PFSK-1 (cell line): ENCODE measurements at regions not wholly inside any gene's neighbourhood (a gene's known extent, or its start where the extent isn't known, plus 50 kb on each side); places are given as distances from the start of the nearest gene placed in this dataset.

Experiments
- FOXP2 ChIP-seq: optimal IDR thresholded peaks from 2 replicates; pipeline ENCODE3; 2011; ENCODE audit warnings: borderline replicate concordance, control low read depth, inconsistent platforms; ENCODE audit not compliant: insufficient read depth; ENCODE audit errors: extremely low read length, extremely low read depth
- POLR2AphosphoS5 ChIP-seq: IDR thresholded peaks from 2 replicates; pipeline ENCODE4 v1.6.1; 2012; ENCODE audit warnings: low read depth, mild to moderate bottlenecking, control low read depth, low read length, moderate library complexity
- SIN3A ChIP-seq: IDR thresholded peaks from 2 replicates; pipeline ENCODE4 v1.6.1; 2012; ENCODE audit warnings: mild to moderate bottlenecking, low read length, moderate library complexity, borderline replicate concordance; ENCODE audit not compliant: insufficient read depth
- TAF1 ChIP-seq: IDR thresholded peaks from 2 replicates; pipeline ENCODE4 v1.6.1; 2012; ENCODE audit warnings: low read length, control low read depth, borderline replicate concordance; ENCODE audit not compliant: insufficient read depth
- TF ChIP-seq, protein P1 (sequence below), 2 experiments: IDR thresholded peaks; 2 replicates each; pipeline versions ENCODE4 v1.6.1 to v1.8.0; 2011 to 2012; ENCODE audit warnings: low read depth in 2 of 2, low read length in 2 of 2, control low read depth in 1 of 2, inconsistent platforms in 1 of 2, mild to moderate bottlenecking in 1 of 2, moderate library complexity in 1 of 2; ENCODE audit not compliant: insufficient read depth in 1 of 2

DNA sequence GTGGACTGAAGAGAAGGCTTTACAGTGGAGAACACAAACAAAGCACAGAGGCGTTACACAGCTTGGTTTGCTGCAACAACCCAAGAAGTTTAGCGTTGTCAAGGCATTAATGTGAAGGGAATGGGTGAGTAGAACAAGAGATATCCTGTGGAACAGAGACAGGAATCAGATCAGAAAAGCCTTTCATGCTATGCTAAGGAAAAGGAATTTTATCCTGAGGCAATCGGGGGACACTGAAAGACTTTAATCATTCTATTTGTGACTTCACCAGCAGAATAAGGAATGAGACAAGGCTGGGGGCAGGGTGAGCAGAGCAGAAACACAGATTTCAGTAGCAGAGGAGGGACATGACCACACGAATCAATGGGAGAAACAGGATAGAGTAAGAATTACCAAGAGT lies 600.7 kb downstream of the IRS1 start:
- no peak for TF ChIP-seq POLR2AphosphoS5
- TF ChIP-seq, protein P1, sequence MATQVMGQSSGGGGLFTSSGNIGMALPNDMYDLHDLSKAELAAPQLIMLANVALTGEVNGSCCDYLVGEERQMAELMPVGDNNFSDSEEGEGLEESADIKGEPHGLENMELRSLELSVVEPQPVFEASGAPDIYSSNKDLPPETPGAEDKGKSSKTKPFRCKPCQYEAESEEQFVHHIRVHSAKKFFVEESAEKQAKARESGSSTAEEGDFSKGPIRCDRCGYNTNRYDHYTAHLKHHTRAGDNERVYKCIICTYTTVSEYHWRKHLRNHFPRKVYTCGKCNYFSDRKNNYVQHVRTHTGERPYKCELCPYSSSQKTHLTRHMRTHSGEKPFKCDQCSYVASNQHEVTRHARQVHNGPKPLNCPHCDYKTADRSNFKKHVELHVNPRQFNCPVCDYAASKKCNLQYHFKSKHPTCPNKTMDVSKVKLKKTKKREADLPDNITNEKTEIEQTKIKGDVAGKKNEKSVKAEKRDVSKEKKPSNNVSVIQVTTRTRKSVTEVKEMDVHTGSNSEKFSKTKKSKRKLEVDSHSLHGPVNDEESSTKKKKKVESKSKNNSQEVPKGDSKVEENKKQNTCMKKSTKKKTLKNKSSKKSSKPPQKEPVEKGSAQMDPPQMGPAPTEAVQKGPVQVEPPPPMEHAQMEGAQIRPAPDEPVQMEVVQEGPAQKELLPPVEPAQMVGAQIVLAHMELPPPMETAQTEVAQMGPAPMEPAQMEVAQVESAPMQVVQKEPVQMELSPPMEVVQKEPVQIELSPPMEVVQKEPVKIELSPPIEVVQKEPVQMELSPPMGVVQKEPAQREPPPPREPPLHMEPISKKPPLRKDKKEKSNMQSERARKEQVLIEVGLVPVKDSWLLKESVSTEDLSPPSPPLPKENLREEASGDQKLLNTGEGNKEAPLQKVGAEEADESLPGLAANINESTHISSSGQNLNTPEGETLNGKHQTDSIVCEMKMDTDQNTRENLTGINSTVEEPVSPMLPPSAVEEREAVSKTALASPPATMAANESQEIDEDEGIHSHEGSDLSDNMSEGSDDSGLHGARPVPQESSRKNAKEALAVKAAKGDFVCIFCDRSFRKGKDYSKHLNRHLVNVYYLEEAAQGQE (IDR thresholded peaks at IDR 0.05; ENCODE audit: insufficient read depth in 1 of 2, low read depth in 2 of 2, low read length in 2 of 2), result no peak
- no peak for TF ChIP-seq SIN3A
- no peak for TF ChIP-seq FOXP2

DNA sequence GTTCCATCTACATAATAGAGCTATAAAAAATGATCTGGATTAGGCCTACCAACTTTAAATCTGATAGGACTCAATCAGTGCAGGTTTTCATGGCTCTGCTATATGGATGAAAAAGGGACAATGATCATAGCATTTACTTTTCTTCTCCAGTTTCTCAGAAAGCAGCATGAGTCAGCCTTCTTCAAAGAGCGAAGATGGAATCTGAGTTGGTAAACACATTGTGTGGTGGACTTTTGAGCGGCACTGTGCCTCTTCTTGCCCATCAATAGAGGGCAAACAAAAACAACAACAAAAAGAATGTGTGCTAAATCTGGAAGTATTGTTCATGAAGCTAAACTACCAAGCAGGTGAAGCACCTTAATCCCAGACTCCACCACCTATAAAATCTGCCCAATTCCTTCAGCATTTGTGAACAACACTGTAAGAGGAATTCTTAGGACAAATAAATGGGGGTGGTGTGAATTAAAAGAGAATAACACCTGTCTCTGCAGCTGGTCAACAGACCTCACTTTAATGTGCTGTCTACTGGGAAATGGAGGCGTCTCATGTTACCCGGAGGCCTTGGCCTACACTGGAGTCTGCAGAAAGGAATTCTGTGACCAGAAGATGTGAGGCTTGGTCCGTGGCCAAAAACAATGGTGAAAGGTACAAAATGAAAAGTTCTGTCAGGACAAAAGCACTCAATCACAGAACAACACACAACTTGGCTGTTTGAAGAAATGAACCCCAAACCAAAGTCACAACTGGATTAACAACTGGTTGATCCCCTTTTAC lies 609.0 kb downstream of the IRS1 start:
- TF ChIP-seq, protein P1 (IDR thresholded peaks at IDR 0.05; ENCODE audit: insufficient read depth in 1 of 2, low read depth in 2 of 2, low read length in 2 of 2), result no peak
- TF ChIP-seq POLR2AphosphoS5 (no peak), TAF1 (no peak), FOXP2 (no peak), SIN3A (no peak)

DNA sequence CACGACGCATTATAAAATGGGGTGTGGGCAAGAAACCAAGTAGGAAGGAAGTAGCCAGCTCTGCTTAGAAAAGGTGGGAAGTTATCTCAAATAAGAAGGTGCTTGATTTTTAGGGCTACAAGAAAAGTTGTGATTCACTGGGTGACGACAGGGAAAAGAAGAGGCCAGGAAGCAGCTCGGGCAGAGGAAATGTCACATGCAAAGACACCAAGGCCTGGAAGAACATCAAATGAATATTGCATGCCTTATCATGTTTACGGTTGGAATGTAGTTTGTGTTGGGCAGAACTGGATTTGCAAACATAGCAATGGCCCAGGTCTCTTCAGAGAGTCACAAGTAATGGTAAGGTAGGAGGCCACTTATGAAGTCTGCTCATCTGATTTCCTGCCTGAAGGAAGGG lies 610.6 kb downstream of the IRS1 start:
- TF ChIP-seq TAF1, result no peak
- no peak for TF ChIP-seq POLR2AphosphoS5
- TF ChIP-seq FOXP2, result no peak
- no peak for TF ChIP-seq SIN3A
- TF ChIP-seq, protein P1 (IDR thresholded peaks at IDR 0.05; ENCODE audit: insufficient read depth in 1 of 2, low read depth in 2 of 2, low read length in 2 of 2), result no peak

DNA sequence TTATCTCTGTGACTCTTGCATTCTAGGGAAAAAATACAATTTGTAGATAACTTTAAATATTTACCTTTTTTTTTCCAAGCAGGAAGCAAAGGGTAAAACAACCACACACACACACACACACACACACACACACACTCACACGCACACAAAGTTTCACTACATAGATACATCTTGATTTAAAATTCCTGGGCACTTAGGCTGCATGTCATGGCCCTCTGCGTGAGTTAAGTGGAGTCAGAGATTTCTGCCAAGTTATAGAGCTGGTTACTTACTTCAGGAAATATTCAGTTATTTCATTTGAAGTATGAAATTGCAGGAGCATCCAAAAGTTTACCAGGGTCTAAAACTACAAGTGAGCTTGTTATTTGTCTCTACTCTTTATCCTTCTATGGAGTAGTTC lies 612.0 kb downstream of the IRS1 start:
- TF ChIP-seq FOXP2, result no peak

DNA sequence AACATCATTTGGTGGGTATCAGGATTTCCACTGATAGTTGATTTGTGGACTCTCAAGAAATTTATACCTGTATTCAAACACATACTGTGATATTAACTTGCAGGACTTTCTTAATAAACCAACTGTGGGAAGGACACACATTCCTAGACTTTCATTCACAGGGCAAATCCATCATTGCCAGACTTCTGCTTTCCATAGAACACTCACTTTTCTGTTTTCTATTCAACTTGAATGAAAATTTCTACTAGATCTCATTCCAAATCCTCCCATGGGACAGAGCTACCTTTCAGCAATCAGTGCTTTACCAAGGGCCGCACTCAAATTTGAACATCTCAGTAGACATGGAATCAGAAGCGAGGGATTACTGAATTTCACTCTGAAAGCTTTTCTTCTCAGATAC lies 612.5 kb downstream of the IRS1 start:
- TF ChIP-seq, protein P1 (IDR thresholded peaks at IDR 0.05; ENCODE audit: insufficient read depth in 1 of 2, low read depth in 2 of 2, low read length in 2 of 2), result no peak
- no peak for TF ChIP-seq FOXP2
- TF ChIP-seq TAF1, result no peak
- no peak for TF ChIP-seq SIN3A
- TF ChIP-seq POLR2AphosphoS5, result no peak
